ENCODE measurements at regions not wholly inside any gene's neighbourhood (a gene's known extent, or its start where the extent isn't known, plus 50 kb on each side); places are given as distances from the start of the nearest gene placed in this dataset.
"Not testable (repeated sequence)": the region's sequence is repeated elsewhere in the genome, so short reads cannot be mapped to it uniquely, and the experiment has no call there.

DNA sequence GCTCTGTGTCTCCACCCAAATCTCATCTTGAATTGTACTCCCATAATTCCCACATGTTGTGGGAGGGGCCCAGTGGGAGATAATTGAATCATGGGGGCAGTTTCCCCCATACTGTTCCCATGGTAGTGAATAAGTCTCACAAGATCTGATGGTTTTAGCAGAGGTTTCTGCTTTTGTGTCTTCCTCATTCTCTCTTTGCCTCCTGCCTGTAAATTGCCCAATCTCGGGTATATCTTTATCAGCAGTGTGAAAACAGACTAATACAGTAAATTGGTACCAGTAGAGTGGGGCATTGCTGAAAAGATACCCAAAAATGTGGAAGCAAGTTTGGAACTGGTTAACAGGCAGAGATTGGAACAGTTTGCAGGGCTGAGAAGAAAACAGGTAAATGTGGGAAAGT lies 278.1 kb upstream of the PCDH9 start:
- H4K5ac ChIP-seq (ENCODE audit: insufficient read length, low read depth, low read length); H3K14ac ChIP-seq (ENCODE audit: insufficient read length); H3K36me3 ChIP-seq (ENCODE audit: control insufficient read depth in 2 of 4, insufficient read depth in 4 of 4, low read length in 3 of 4); H3K27ac ChIP-seq (ENCODE audit: low read depth, low read length); H2BK15ac ChIP-seq (ENCODE audit: low read length); H2BK12ac ChIP-seq (ENCODE audit: low read depth, low read length); H3K9ac ChIP-seq (replicated peaks in 1 of 4; ENCODE audit: extremely low read depth in 1 of 4, low read depth in 3 of 4, low read length in 3 of 4); H3K4me1 ChIP-seq (replicated peaks in 1 of 4; ENCODE audit: control insufficient read depth in 3 of 4, insufficient read depth in 4 of 4, low read length in 3 of 4); DNase-seq (ENCODE audit: low read depth in 1 of 2, low spot score in 2 of 2); H3K9me3 ChIP-seq (ENCODE audit: insufficient read depth in 2 of 2, low read depth in 1 of 2, low read length in 1 of 2); H2AK5ac ChIP-seq (ENCODE audit: low read depth, low read length); H3K56ac ChIP-seq (replicated peaks; ENCODE audit: insufficient read length, low read depth, low read length); H3K4ac ChIP-seq (replicated peaks; ENCODE audit: insufficient read length, low read depth, low read length); H3K79me2 ChIP-seq (ENCODE audit: control insufficient read depth in 1 of 2, insufficient read depth in 2 of 2, low read length in 2 of 2); H3K23ac ChIP-seq (ENCODE audit: insufficient read length); H2BK20ac ChIP-seq (ENCODE audit: low read length); H3K79me1 ChIP-seq (ENCODE audit: low read depth, low read length); H2BK5ac ChIP-seq (ENCODE audit: low read depth, low read length); H4K91ac ChIP-seq (replicated peaks; ENCODE audit: insufficient read length, low read length); POLR2A ChIA-PET (ENCODE audit: partially characterized antibody); H3K4me3 ChIP-seq (ENCODE audit: extremely low read depth in 1 of 4, insufficient read depth in 2 of 4, low read depth in 3 of 4, low read length in 4 of 4); H3K23me2 ChIP-seq (ENCODE audit: low read depth, low read length); H3K27me3 ChIP-seq (replicated peaks in 1 of 4; ENCODE audit: control insufficient read depth in 3 of 4, extremely low read depth in 1 of 4, insufficient read depth in 3 of 4, low read length in 3 of 4); H3K18ac ChIP-seq (ENCODE audit: extremely low read depth, low read length); H4K8ac ChIP-seq (ENCODE audit: extremely low read depth, insufficient read depth, low read length); H2AFZ ChIP-seq (ENCODE audit: low read length); H3K4me2 ChIP-seq (ENCODE audit: insufficient read depth in 1 of 2, low read depth in 2 of 2, low read length in 2 of 2); H2BK120ac ChIP-seq (replicated peaks; ENCODE audit: low read depth, low read length); CTCF ChIA-PET (ENCODE audit: partially characterized antibody); FAIRE-seq; H4K20me1 ChIP-seq (replicated peaks in 1 of 2; ENCODE audit: control insufficient read depth in 1 of 2, insufficient read depth in 2 of 2, low read length in 2 of 2): not testable (repeated sequence)
- WGBS, 2 experiments (ENCODE audit: extremely low coverage in 1 of 2, insufficient coverage in 1 of 2, insufficient read length in 1 of 2, insufficient replicate concordance in 2 of 2, low coverage in 1 of 2, low lambda C conversion rate in 2 of 2, missing lambda C conversion rate in 1 of 2), result 90% methylated on average over 1 of the region's 1 CpG; no CpG with 5 or more reads in 1 of the 2 experiments

Measured in H1 (cell line).